ENCODE measurements at regions not wholly inside any gene's neighbourhood (a gene's known extent, or its start where the extent isn't known, plus 50 kb on each side); places are given as distances from the start of the nearest gene placed in this dataset.

DNA sequence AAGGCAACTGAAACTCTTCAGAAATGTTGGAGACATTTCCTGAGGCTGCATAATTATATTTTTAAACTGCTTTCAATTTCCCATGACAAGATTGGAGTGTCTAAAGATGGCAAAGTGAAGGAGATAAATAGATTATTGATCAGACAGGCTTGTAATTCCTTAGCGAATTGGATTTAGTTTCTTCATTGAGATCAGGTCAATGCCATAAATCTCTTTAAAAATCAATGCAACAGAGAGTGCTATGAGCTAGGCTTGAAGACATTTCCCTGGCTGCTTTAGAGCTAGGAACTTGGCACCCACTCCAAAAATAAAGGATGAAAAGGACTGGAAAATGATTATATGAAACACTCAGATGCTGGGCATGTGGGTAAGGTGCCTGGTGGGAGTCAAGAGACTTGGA lies 828.4 kb downstream of the TLR4 start:
- H3K4me1 Mint-ChIP-seq = no peaks in the 10 kb centered on the region

DNA sequence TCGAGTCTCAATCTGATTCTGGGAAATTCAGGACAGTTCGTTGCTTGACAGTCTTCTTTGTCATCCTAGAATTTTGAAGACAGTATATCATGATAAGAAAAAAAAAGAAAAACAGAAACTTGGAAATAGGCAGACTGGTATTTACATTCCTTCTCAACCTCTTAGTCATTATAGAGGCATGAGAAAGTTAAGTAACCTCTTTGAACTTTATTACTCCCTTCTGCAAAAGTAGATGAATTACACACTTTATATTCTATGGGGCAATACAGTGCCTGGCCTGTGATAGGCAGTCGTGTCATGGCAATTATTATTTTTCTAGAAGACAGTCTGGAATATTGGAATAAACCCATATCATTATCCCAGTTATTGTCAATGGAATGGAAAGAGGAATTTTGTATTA lies 828.9 kb downstream of the TLR4 start:
- Mint-ChIP-seq H3K9me3 (no peaks in the 10 kb centered on the region), H3K4me3 (no peak overlapping the region), H3K36me3 (ENCODE audit: low read depth) (no peaks in the 10 kb centered on the region), H3K27me3 (ENCODE audit: low read depth) (no peaks in the 10 kb centered on the region), H3K4me1 (no peaks in the 10 kb centered on the region), H3K27ac (ENCODE audit: unreplicated experiment) (no peak overlapping the region)
- TF ChIP-seq, protein P1, sequence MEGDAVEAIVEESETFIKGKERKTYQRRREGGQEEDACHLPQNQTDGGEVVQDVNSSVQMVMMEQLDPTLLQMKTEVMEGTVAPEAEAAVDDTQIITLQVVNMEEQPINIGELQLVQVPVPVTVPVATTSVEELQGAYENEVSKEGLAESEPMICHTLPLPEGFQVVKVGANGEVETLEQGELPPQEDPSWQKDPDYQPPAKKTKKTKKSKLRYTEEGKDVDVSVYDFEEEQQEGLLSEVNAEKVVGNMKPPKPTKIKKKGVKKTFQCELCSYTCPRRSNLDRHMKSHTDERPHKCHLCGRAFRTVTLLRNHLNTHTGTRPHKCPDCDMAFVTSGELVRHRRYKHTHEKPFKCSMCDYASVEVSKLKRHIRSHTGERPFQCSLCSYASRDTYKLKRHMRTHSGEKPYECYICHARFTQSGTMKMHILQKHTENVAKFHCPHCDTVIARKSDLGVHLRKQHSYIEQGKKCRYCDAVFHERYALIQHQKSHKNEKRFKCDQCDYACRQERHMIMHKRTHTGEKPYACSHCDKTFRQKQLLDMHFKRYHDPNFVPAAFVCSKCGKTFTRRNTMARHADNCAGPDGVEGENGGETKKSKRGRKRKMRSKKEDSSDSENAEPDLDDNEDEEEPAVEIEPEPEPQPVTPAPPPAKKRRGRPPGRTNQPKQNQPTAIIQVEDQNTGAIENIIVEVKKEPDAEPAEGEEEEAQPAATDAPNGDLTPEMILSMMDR (conservative IDR thresholded peaks at IDR 0.05) = no peak
- DNase-seq (ENCODE audit: low read depth, low spot score) = no peak

More for the DNA sequence above, 828.4 kb downstream of the TLR4 start:
- H3K27me3 Mint-ChIP-seq (ENCODE audit: low read depth) = no peaks in the 10 kb centered on the region
- TF ChIP-seq, protein P1 (conservative IDR thresholded peaks at IDR 0.05) = no peak
- no peaks in the 10 kb centered on the region for H3K9me3 Mint-ChIP-seq
- no peak for DNase-seq (ENCODE audit: low read depth, low spot score)
- no peak overlapping the region for H3K27ac Mint-ChIP-seq (ENCODE audit: unreplicated experiment)
- no peak overlapping the region for H3K4me3 Mint-ChIP-seq
- no peaks in the 10 kb centered on the region for H3K36me3 Mint-ChIP-seq (ENCODE audit: low read depth)

DNA sequence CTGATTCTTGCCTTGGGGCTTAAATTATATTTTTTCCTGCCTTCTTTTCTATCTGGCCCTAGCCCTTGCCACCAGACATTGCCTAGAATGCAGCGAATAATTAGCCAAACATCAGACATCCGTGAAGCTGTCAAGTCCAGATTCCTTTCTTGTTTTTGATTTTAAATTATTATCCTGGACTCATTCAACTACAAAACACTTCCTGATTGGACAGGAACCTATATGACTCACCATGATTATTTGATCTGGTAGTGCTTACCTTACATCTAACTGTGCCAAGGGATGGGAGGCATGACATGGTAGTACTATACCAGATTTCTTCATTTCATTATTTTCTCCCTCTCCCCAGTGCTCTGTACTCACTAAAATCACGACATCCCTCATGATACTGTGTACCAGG lies 829.6 kb downstream of the TLR4 start:
- no peak overlapping the region for H3K4me3 Mint-ChIP-seq
- no peaks in the 10 kb centered on the region for H3K9me3 Mint-ChIP-seq
- no peaks in the 10 kb centered on the region for H3K4me1 Mint-ChIP-seq
- H3K27me3 Mint-ChIP-seq (ENCODE audit: low read depth) = no peaks in the 10 kb centered on the region
- TF ChIP-seq, protein P1 (conservative IDR thresholded peaks at IDR 0.05) = no peak
- no peaks in the 10 kb centered on the region for H3K36me3 Mint-ChIP-seq (ENCODE audit: low read depth)
- no peak overlapping the region for H3K27ac Mint-ChIP-seq (ENCODE audit: unreplicated experiment)
- no peak for DNase-seq (ENCODE audit: low read depth, low spot score)

DNA sequence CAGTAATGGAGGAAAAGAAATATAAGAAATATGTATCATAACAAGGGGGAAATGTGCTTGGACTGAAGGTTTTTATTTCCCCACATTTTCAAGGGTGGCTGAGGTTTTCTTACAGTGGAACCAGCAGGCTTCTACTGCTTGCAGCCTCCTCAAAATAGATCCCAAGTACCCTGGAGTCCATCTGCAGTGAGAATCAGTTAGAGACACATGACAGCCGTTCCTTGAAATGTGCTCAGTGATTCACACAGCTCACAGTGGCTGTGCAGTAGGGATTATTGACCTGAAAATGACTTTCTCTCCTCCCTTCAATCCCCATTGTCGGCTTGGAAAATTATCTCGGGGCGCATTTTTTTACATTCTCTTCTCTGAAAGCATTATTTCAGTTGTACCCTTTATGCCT lies 832.0 kb downstream of the TLR4 start:
- Mint-ChIP-seq H3K9me3 (no peaks in the 10 kb centered on the region), H3K4me3 (no peak overlapping the region), H3K36me3 (ENCODE audit: low read depth) (no peaks in the 10 kb centered on the region), H3K27me3 (ENCODE audit: low read depth) (no peaks in the 10 kb centered on the region), H3K4me1 (no peaks in the 10 kb centered on the region), H3K27ac (ENCODE audit: unreplicated experiment) (no peak overlapping the region)
- DNase-seq (ENCODE audit: low read depth, low spot score) = no peak
- TF ChIP-seq, protein P1 (conservative IDR thresholded peaks at IDR 0.05) = no peak

DNA sequence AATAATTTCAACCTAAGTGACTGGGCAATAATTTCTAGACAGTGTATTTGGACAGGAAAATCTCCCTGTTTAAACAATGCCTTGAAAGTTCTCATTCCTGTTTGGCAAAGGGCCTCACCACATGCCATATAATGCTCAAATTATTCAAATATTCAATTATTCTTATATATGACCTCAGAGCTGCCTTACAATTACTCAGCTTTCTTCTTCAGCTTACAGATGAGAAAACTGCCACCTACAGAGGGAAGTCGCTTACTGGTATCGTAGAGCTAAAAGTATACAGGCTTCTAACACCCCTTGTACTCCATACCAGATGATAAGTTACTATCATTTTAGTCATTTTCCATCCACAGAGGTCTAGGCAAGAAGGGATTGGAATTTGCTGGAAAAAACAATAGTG lies 830.3 kb downstream of the BRINP1 start:
- DNase-seq (ENCODE audit: low read depth, low spot score) = no peak
- Mint-ChIP-seq H3K27ac (ENCODE audit: unreplicated experiment) (no peak overlapping the region), H3K9me3 (no peaks in the 10 kb centered on the region), H3K4me1 (no peaks in the 10 kb centered on the region), H3K27me3 (ENCODE audit: low read depth) (no peaks in the 10 kb centered on the region), H3K4me3 (no peak overlapping the region), H3K36me3 (ENCODE audit: low read depth) (no peaks in the 10 kb centered on the region)
- TF ChIP-seq, protein P1 (conservative IDR thresholded peaks at IDR 0.05) = no peak

DNA sequence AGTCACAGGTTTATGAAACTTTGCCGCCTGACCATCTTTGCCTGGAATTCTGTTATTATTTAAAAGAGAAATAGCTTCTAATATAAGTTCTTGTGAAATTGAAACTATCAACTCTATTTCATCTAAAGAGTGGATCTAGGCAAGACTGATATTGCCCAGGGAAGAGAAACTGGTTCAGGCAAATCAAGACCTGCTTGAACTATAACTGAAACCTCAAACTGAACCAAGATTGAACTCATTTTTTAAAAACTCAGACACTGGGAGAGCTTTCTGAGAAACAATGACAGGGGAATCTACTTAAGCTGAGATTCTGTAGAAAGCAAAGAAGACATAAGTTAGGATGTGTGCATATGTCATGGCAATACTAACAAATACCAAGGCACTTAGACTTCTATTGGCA lies 815.8 kb downstream of the BRINP1 start:
- TF ChIP-seq, protein P1 (conservative IDR thresholded peaks at IDR 0.05) = no peak
- no peak for DNase-seq (ENCODE audit: low read depth, low spot score)
- Mint-ChIP-seq H3K9me3 (no peaks in the 10 kb centered on the region), H3K27me3 (ENCODE audit: low read depth) (peaks cover 28% of the 10 kb centered on the region), H3K27ac (ENCODE audit: unreplicated experiment) (no peak overlapping the region), H3K4me1 (no peaks in the 10 kb centered on the region), H3K4me3 (no peak overlapping the region), H3K36me3 (ENCODE audit: low read depth) (no peaks in the 10 kb centered on the region)
